A673 (cell line): ENCODE measurements at regions not wholly inside any gene's neighbourhood (a gene's known extent, or its start where the extent isn't known, plus 50 kb on each side); places are given as distances from the start of the nearest gene placed in this dataset.

ENCODE experiments used
- EZH2 ChIP-seq: fragments of 200-600 bp; sonication (generic); IDR thresholded peaks from 2 replicates; pipeline ENCODE4 v1.6.1; 2017; ENCODE audit warnings: borderline replicate concordance, low read depth, mild to moderate bottlenecking, mixed read lengths, antibody characterized with exemption, low read length; ENCODE audit not compliant: poor library complexity, severe bottlenecking
- TF ChIP-seq, protein P1 (sequence below): fragments of 300-800, 200-600 bp; sonication (generic); conservative IDR thresholded peaks from 2 replicates; pipeline ENCODE4 v1.5.1; 2017; ENCODE audit warnings: low read depth, mild to moderate bottlenecking, antibody characterized with exemption, low read length, moderate library complexity, mixed read lengths

DNA sequence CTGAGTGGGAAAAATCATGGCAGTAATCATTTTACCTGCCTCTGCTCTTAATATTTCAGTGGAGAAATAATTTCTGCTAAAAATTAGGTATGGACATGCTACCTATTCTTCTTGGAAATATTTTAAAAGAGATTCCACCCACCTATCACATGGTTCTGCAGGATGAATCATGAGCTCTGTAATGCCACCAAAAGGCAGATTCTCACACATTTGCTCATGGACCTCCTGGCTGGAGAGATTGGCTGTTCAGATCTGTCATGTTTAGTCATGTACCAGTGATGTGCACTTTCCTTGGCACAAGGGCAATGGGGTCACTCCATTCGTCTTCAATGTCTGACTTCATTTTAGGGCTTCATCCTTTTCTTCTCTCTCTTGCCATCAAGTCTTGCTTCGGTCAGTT lies 101.8 kb upstream of the MBNL2 start:
- TF ChIP-seq, protein P1, sequence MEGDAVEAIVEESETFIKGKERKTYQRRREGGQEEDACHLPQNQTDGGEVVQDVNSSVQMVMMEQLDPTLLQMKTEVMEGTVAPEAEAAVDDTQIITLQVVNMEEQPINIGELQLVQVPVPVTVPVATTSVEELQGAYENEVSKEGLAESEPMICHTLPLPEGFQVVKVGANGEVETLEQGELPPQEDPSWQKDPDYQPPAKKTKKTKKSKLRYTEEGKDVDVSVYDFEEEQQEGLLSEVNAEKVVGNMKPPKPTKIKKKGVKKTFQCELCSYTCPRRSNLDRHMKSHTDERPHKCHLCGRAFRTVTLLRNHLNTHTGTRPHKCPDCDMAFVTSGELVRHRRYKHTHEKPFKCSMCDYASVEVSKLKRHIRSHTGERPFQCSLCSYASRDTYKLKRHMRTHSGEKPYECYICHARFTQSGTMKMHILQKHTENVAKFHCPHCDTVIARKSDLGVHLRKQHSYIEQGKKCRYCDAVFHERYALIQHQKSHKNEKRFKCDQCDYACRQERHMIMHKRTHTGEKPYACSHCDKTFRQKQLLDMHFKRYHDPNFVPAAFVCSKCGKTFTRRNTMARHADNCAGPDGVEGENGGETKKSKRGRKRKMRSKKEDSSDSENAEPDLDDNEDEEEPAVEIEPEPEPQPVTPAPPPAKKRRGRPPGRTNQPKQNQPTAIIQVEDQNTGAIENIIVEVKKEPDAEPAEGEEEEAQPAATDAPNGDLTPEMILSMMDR = no peak
- no peak for TF ChIP-seq EZH2
